ENCODE measurements at regions not wholly inside any gene's neighbourhood (a gene's known extent, or its start where the extent isn't known, plus 50 kb on each side); places are given as distances from the start of the nearest gene placed in this dataset.

GRCh38 chr4:42711496-42711895 is 54.6 kb upstream of the ATP8A1 start:
- no peak for TF ChIP-seq EZH2 (IDR thresholded peaks at IDR 0.05)
- TF ChIP-seq POLR2AphosphoS5 (IDR thresholded peaks at IDR 0.05; ENCODE audit: borderline replicate concordance, low read depth, low read length): no peak
- TF ChIP-seq FOXP2 (optimal IDR thresholded peaks at IDR 0.05; ENCODE audit: control extremely low read depth, extremely low read length, insufficient read depth): no peak
